OCI-LY7 (cell line): ENCODE measurements at regions not wholly inside any gene's neighbourhood (a gene's known extent, or its start where the extent isn't known, plus 50 kb on each side); places are given as distances from the start of the nearest gene placed in this dataset.

Experiments
- BruUV-seq: library from RNA; stranded (reverse); fragments of 400-500 nt; replicated peaks from 2 replicates; lab custom pipeline; 2021; lab: Mats Ljungman, UMichigan
- CTCF ChIA-PET: fragments of 300-600 bp; sonication (Branson Sonifier 250); formaldehyde crosslinking; loops from one replicate; lab custom pipeline; 2022; ENCODE audit warnings: antibody characterized with exemption; ENCODE audit not compliant: unreplicated experiment; lab: Charles Lee
- POLR2A ChIA-PET: fragments of 300-600 bp; sonication (Branson Sonifier 250); formaldehyde crosslinking; loops from one replicate; lab custom pipeline; 2022; ENCODE audit warnings: antibody characterized with exemption; lab: Charles Lee
- DNase-seq: peaks from one replicate; pipeline ENCODE4 v3.0.0-alpha.2; 2015; ENCODE audit warnings: low spot score
- H2AFZ ChIP-seq: fragments of 200-600 bp; sonication (generic), shearing (Covaris generic); 2 replicates; pipeline ENCODE4 v1.6.1; 2014; ENCODE audit warnings: mild to moderate bottlenecking, antibody characterized with exemption, low read length, moderate library complexity
- H3K27ac ChIP-seq: fragments of 200-600 bp; sonication (generic); 2 replicates; pipeline ENCODE4 v1.5.1; 2014; ENCODE audit warnings: mixed run types, low read depth, mild to moderate bottlenecking, moderate library complexity, low read length, inconsistent platforms; ENCODE audit not compliant: poor library complexity, severe bottlenecking
- H3K36me3 ChIP-seq: fragments of 200-600 bp; sonication (generic); 2 replicates; pipeline ENCODE4 v1.6.1; 2014; ENCODE audit warnings: mild to moderate bottlenecking, antibody characterized with exemption, low read length, moderate library complexity, mixed read lengths; ENCODE audit not compliant: insufficient read depth
- H3K4me1 ChIP-seq: fragments of 200-600 bp; sonication (generic); 2 replicates; pipeline ENCODE4 v1.5.1; 2014; ENCODE audit warnings: mild to moderate bottlenecking, low read length; ENCODE audit not compliant: insufficient read depth, poor library complexity, severe bottlenecking
- H3K4me2 ChIP-seq: fragments of 200-600 bp; sonication (generic); 2 replicates; pipeline ENCODE4 v1.6.1; 2014; ENCODE audit warnings: mild to moderate bottlenecking, low read length
- H3K4me3 ChIP-seq: fragments of 200-600 bp; sonication (generic); 2 replicates; pipeline ENCODE4 v1.5.1; 2014; ENCODE audit warnings: mild to moderate bottlenecking, low read depth, low read length; ENCODE audit not compliant: poor library complexity, severe bottlenecking
- H3K79me2 ChIP-seq: fragments of 200-600 bp; sonication (generic); 2 replicates; pipeline ENCODE4 v1.6.1; 2016; ENCODE audit warnings: low read depth, mild to moderate bottlenecking, low read length, moderate library complexity, mixed read lengths; ENCODE audit not compliant: insufficient read depth
- H3K9me2 ChIP-seq: fragments of 200-600 bp; sonication (generic); 2 replicates; pipeline ENCODE4 v1.6.1; 2016; ENCODE audit warnings: mild to moderate bottlenecking, low read length, mixed read lengths; ENCODE audit not compliant: insufficient read depth
- H3K9me3 ChIP-seq: fragments of 200-600 bp; sonication (generic); 2 replicates; pipeline ENCODE4 v1.6.1; 2014; ENCODE audit warnings: mild to moderate bottlenecking, mixed run types, low read length, mixed read lengths
- H4K20me1 ChIP-seq: fragments of 200-600 bp; sonication (generic); 2 replicates; pipeline ENCODE4 v1.6.1; 2014; ENCODE audit warnings: mild to moderate bottlenecking, antibody characterized with exemption, low read length, moderate library complexity, mixed read lengths; ENCODE audit not compliant: insufficient read depth
- CTCF ChIP-seq: fragments of 200-600 bp; sonication (generic); conservative IDR thresholded peaks from 2 replicates; pipeline ENCODE4 v1.5.1; 2014; ENCODE audit warnings: mild to moderate bottlenecking, antibody characterized with exemption, low read length, moderate library complexity, mixed read lengths
- EZH2phosphoT487 ChIP-seq: fragments of 200-600 bp; sonication (generic); IDR thresholded peaks from 2 replicates; pipeline ENCODE4 v1.6.1; 2018; ENCODE audit warnings: low read depth, borderline replicate concordance, mild to moderate bottlenecking, mixed run types, antibody characterized with exemption, low read length, moderate library complexity, mixed read lengths
- intact Hi-C: fragments of 100-400 bp; cut with micrococcal nuclease; formaldehyde crosslinking; loops from one replicate; pipeline ENCODE4 v1.10.0; 2022; ENCODE audit not compliant: unreplicated experiment

- ChIA-PET POLR2A (no interaction called here), CTCF (no interaction called here)
- H3K4me3 ChIP-seq = no peak overlapping the region
- DNase-seq = no peak
- no peaks in the 10 kb centered on the region for H3K79me2 ChIP-seq
- TF ChIP-seq EZH2phosphoT487 (no peak), CTCF (no peak)
- no peaks in the 10 kb centered on the region for H3K36me3 ChIP-seq
- peaks cover 5% of the 10 kb centered on the region for H3K4me1 ChIP-seq
- H4K20me1 ChIP-seq = no peaks in the 10 kb centered on the region
- H3K4me2 ChIP-seq = no peak overlapping the region
- H3K9me3 ChIP-seq = no peaks in the 10 kb centered on the region
- H2AFZ ChIP-seq = no peak overlapping the region
- no peak overlapping the region for H3K27ac ChIP-seq
- BruUV-seq = no TSS peak
- intact Hi-C loops = no loop called here
- H3K9me2 ChIP-seq = no peaks in the 10 kb centered on the region
These were observed 135.3 kb downstream of the ADSS2 start for GRCh38 chr1:244316407-244316806.

GRCh38 chr1:244316986-244317655, 134.6 kb downstream of the ADSS2 start:
- H3K9me2 ChIP-seq = no peaks in the 10 kb centered on the region
- POLR2A ChIA-PET = interaction anchor here (0.5 to 0.7 kb wide), 2 partner anchors 10 to 1040 kb away, joined by 3 to 5 read pairs; no protein-coding TSS in a partner anchor
- H4K20me1 ChIP-seq = no peaks in the 10 kb centered on the region
- intact Hi-C loops = no loop called here
- H3K27ac ChIP-seq = no peak overlapping the region
- H2AFZ ChIP-seq = no peak overlapping the region
- DNase-seq = no peak
- H3K4me2 ChIP-seq = no peak overlapping the region
- no peak overlapping the region for H3K4me3 ChIP-seq
- no TSS peak for BruUV-seq
- CTCF ChIA-PET = no interaction called here
- H3K9me3 ChIP-seq = no peaks in the 10 kb centered on the region
- peaks cover 5% of the 10 kb centered on the region for H3K4me1 ChIP-seq
- H3K36me3 ChIP-seq = no peaks in the 10 kb centered on the region
- no peaks in the 10 kb centered on the region for H3K79me2 ChIP-seq
- TF ChIP-seq CTCF = no peak
- no peak for TF ChIP-seq EZH2phosphoT487

DNA sequence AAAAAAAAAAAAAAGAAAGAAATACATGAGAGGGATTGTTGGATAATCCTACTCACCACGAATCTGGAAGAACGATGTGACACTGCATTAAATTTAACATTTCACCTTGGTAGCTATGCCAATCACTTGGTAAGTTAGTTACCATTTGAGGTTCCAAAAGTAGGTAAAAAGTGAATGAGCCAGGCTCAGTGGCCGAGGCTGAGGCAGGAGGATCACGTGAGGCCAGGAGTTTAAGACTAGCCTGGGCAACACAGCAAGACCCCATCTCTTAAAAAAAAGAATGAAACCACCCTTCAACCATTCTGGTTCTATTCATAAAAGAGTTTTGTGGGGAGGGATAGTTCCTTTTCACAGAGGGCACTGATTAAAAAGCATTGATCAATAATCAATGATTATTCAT, 133.6 kb downstream of the ADSS2 start:
- intact Hi-C loops = no loop called here
- Histone ChIP-seq H3K4me3 (no peak overlapping the region), H3K9me3 (no peaks in the 10 kb centered on the region), H3K4me2 (no peak overlapping the region), H3K27ac (no peak overlapping the region), H3K9me2 (no peaks in the 10 kb centered on the region), H3K4me1 (peaks cover 5% of the 10 kb centered on the region), H3K79me2 (no peaks in the 10 kb centered on the region), H2AFZ (no peak overlapping the region), H3K36me3 (no peaks in the 10 kb centered on the region), H4K20me1 (no peaks in the 10 kb centered on the region)
- TF ChIP-seq EZH2phosphoT487 (no peak), CTCF (no peak)
- no peak for DNase-seq
- CTCF ChIA-PET = no interaction called here
- BruUV-seq = no TSS peak
- POLR2A ChIA-PET = interaction anchor here (0.7 kb wide), 1 partner anchor 1039 kb away, joined by 5 read pairs; no protein-coding TSS in a partner anchor
